T47D (cell line): ENCODE measurements at regions not wholly inside any gene's neighbourhood (a gene's known extent, or its start where the extent isn't known, plus 50 kb on each side); places are given as distances from the start of the nearest gene placed in this dataset.
"Not testable (repeated sequence)": the region's sequence is repeated elsewhere in the genome, so short reads cannot be mapped to it uniquely, and the experiment has no call there.

Experiments
- DNase-seq, 2 experiments: peaks; one replicate each; pipeline versions ENCODE4 v3.0.0 to v3.0.0-alpha.2; 2011 to 2012; ENCODE audit warnings: low read depth in 1 of 2, low spot score in 1 of 2
- JUND ChIP-seq: IDR thresholded peaks from 2 replicates; pipeline ENCODE4 v1.6.1; 2012; ENCODE audit warnings: low read depth
- in situ Hi-C: cut with HindIII; loops from 2 replicates; pipeline ENCODE4 v1.10.0; 2016; ENCODE audit warnings: low sequenced_read_pairs, low pct_unique_long_range_greater_than_20kb

- no peak for TF ChIP-seq JUND
- in situ Hi-C loops = no loop called here
- no peak for DNase-seq
Observed at GRCh38 chr1:3996846-3997705, 97.0 kb upstream of the C1orf174 start.

GRCh38 chr1:3998086-3998485 is 98.0 kb upstream of the C1orf174 start:
- DNase-seq = no peak
- TF ChIP-seq JUND = no peak
- in situ Hi-C loops = no loop called here

GRCh38 chr1:3999514-3999913 is 99.4 kb upstream of the C1orf174 start:
- DNase-seq, in situ Hi-C loops: not testable (repeated sequence)

DNA sequence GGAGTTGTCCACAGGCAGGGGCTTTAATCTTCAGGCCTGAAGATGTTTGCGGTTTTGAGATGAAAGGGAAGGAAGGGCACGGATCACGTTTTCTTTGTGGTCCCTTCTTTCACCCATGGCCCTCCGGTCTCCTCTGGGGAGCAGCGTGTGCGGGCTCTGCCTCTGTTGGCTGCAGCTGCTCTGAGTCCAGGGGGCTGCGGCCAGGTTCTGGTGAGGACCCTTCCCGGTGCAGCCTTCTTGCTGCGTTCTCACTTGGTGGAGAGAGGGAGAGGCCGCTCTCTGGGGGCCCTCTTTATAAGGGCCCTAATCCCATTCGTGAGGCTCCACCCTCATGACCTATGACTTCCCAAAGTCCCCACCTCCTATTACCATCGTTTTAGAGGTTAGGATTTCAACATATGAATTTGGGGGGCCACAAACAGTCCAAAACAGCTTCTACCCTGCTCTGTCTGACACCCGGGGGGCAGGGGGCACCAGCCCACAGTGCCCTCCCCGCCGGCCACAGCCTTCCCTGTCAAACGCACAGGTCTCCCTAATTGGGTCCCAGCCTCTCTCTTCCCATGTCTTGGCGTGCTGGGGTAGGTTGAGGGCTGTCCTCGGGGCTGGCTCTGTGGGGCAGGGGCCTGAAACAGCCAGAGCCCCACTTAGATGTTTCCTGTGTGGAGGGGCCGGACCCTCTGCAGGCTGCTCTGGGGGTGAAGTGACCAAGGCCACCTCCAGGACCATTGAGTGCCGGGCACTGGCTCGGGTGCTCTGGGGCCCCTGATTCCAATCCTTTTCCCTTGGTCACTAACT is 100.1 kb upstream of the C1orf174 start:
- no peak for TF ChIP-seq JUND
- in situ Hi-C loops = no loop called here
- no peak for DNase-seq

DNA sequence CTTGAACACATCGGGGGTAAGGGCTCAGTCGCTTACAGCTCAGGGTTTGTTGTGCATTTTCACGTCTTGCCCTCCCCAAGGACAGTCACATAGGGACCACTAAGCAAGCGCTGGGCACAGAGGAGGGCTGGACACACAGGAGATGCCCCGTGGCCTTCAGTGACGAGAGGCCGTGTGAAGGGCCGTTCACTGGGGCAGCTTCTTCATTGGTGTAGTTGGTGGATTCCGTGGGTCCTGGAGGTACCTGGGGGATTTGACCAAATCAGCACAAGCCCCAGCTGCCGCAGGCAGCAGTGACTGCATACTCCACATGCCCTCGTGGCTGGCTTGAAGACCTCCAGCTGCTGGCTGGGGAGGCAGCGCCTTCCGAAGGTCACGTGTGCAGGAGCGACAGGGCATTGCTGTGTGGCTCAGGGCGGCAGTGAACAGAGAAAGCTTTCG is 100.8 kb upstream of the C1orf174 start:
- DNase-seq = no peak
- TF ChIP-seq JUND = no peak
- in situ Hi-C loops = no loop called here

- no peak for DNase-seq
- in situ Hi-C loops = no loop called here
- no peak for TF ChIP-seq JUND
Observed at GRCh38 chr1:4001461-4001860, 101.4 kb upstream of the C1orf174 start.

DNA sequence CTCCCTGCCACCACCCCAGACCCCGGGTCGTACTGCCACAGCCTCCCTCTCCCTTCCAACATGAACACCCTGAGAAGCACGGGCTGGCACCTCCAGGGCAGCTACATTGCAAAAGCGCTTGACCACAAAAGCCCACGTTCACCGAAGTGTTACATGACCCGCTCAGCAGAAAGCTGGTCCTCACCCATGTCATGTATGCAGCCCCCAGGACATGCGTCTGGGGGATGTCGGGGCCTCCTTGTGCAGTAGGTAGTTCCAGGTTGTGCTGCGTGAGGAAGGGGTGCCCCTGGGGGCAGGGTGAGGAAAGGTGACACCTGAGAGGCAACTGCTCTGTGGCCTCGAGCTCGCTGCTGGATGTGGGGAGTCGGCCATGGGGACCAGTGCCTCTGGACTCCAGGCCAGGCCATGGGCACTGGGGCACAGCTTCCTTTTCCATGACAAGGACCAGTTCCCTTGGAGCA is 102.0 kb upstream of the C1orf174 start:
- no peak for DNase-seq
- TF ChIP-seq JUND = no peak
- in situ Hi-C loops = no loop called here

GRCh38 chr1:4002741-4003140 is 102.7 kb upstream of the C1orf174 start:
- in situ Hi-C loops = no loop called here
- no peak for TF ChIP-seq JUND

DNA sequence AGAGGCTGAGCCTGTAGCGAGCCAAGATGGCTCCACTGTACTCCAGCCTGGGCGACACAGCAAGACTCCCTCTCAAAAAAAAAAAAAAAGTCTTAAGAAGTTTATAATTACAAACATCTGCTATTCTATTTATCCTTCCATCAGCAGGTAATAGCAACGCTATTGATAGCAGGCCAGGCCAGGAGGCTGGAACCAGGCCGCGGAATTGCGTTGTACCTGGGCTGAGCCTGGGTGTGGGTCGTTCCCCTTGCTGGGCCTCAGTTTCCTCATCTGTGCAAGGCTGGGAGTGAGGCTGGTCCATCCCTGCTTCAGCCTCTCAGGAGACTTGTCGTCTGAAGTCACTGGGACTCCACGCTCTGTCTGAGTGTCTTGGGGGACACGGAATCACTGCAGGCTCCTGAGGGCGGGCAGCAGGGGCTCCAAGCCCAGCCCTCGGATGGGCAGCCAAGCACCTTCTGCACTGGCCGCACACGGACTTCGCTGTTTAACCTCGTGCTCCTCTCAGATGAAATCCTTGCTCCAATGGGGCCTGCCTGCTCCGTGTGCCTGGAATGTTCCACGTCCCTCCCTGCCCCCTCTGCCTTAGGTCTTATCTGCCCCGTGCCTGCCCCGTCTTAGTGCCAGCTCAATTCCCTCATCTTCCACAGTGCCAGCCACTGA is 103.9 kb upstream of the C1orf174 start:
- TF ChIP-seq JUND = no peak
- in situ Hi-C loops = no loop called here
- no peak for DNase-seq

More at GRCh38 chr1:4002741-4003140, 102.7 kb upstream of the C1orf174 start:
- DNase-seq = no peak

DNA sequence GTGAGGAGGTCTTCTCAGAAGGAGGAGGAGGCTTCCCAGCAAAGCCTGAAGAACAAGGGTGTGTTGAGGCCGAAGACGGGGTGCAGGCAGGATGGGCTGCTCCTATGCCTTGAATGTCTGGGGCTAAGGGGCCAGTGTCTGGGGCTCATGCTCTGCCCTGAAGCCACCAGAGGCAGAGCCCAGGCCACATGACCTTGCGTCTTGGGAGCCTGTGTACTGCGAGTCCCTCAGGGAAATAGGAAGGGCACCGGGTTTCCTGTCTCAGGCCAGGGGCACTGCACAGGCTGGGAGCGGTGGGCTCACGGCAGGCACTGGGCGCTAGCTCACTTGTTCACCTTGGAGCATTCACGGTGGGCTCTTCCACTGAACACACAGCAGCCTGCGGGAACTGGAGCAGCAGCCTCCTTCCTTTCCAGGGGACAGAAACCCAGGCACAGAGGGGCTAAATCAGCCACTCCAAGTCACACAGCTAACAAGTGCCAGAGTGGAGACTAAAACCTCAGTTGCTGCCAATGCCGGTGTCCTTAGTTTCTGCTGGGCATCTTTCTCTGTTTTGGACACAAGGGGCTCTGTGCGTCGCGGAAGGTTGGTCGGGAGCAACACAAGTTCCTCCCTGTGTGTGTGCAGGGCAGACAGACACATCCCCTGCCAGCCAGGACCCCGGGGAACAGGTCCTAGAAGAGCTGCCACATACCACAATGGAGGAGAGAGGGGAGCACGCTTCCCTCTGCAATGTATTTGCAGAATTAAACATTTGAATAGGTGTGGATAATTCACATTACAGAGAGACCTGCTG is 104.8 kb upstream of the C1orf174 start:
- in situ Hi-C loops = no loop called here
- no peak for DNase-seq
- TF ChIP-seq JUND = no peak

GRCh38 chr1:4005431-4005830 is 105.4 kb upstream of the C1orf174 start:
- no peak for TF ChIP-seq JUND
- in situ Hi-C loops = no loop called here
- DNase-seq = no peak
